ENCODE measurements at regions not wholly inside any gene's neighbourhood (a gene's known extent, or its start where the extent isn't known, plus 50 kb on each side); places are given as distances from the start of the nearest gene placed in this dataset.

GRCh38 chr15:31727612-31728011 is 302.7 kb upstream of the CHRNA7 start:
- H3K4me3 ChIP-seq (ENCODE audit: low read depth, low read length): no peak overlapping the region
- no peak for TF ChIP-seq CTCF (IDR thresholded peaks at IDR 0.05; ENCODE audit: insufficient read depth, low read depth, low read length)

GRCh38 chr15:31732726-31733125 is 297.6 kb upstream of the CHRNA7 start:
- H3K4me3 ChIP-seq (ENCODE audit: low read depth, low read length): no peak overlapping the region
- DNase-seq (ENCODE audit: low read depth): no peak
- TF ChIP-seq CTCF (IDR thresholded peaks at IDR 0.05; ENCODE audit: insufficient read depth, low read depth, low read length): no peak

More at GRCh38 chr15:31727612-31728011, 302.7 kb upstream of the CHRNA7 start:
- DNase-seq (ENCODE audit: low read depth): no peak

- DNase-seq (ENCODE audit: low read depth): no peak
- H3K4me3 ChIP-seq (ENCODE audit: low read depth, low read length): no peak overlapping the region
- TF ChIP-seq CTCF (IDR thresholded peaks at IDR 0.05; ENCODE audit: insufficient read depth, low read depth, low read length): no peak
Observed at GRCh38 chr15:31733424-31733823, 296.9 kb upstream of the CHRNA7 start.

GRCh38 chr15:31740203-31740602 is 290.1 kb upstream of the CHRNA7 start:
- DNase-seq (ENCODE audit: low read depth): no peak
- no peak for TF ChIP-seq CTCF (IDR thresholded peaks at IDR 0.05; ENCODE audit: insufficient read depth, low read depth, low read length)
- no peak overlapping the region for H3K4me3 ChIP-seq (ENCODE audit: low read depth, low read length)

- H3K4me3 ChIP-seq (ENCODE audit: low read depth, low read length): no peak overlapping the region
- no peak for DNase-seq (ENCODE audit: low read depth)
- TF ChIP-seq CTCF (IDR thresholded peaks at IDR 0.05; ENCODE audit: insufficient read depth, low read depth, low read length): no peak
Observed at GRCh38 chr15:31745841-31746240, 284.5 kb upstream of the CHRNA7 start.

- no peak for TF ChIP-seq CTCF (IDR thresholded peaks at IDR 0.05; ENCODE audit: insufficient read depth, low read depth, low read length)
- H3K4me3 ChIP-seq (ENCODE audit: low read depth, low read length): no peak overlapping the region
- DNase-seq (ENCODE audit: low read depth): no peak
Observed at GRCh38 chr15:31752065-31752762, 278.1 kb upstream of the CHRNA7 start.

DNA sequence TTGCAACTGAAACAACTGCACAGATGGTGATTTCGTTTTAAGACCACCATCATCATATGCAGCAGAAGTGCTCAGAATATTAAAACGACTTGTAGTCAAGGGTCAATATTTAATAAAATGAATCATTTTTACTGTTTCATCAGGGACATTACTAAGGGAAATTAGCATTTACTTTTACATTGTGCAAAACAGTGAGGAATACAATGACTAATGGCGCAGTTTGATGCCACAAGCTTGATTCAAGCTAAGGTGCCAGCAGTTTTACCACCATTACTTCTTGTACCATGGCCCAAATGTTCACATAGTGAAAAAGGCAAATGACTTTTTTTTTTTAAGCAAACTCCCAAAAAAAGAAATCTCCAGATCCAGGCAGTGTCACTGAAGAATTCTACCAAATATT is 277.4 kb upstream of the CHRNA7 start:
- no peak overlapping the region for H3K4me3 ChIP-seq (ENCODE audit: low read depth, low read length)
- DNase-seq (ENCODE audit: low read depth): no peak
- no peak for TF ChIP-seq CTCF (IDR thresholded peaks at IDR 0.05; ENCODE audit: insufficient read depth, low read depth, low read length)

Measured in fibroblast of villous mesenchyme (primary cell).